ENCODE measurements at regions not wholly inside any gene's neighbourhood (a gene's known extent, or its start where the extent isn't known, plus 50 kb on each side); places are given as distances from the start of the nearest gene placed in this dataset.

- no peak for TF ChIP-seq CBFB (IDR thresholded peaks at IDR 0.05; ENCODE audit: low read depth)
- no peak for TF ChIP-seq RFX5 (IDR thresholded peaks at IDR 0.05; ENCODE audit: low read depth, low read length)
- TF ChIP-seq PBX3 (IDR thresholded peaks at IDR 0.05; ENCODE audit: insufficient replicate concordance, low read depth, low read length): no peak
- TF ChIP-seq REST (IDR thresholded peaks at IDR 0.05; ENCODE audit: low read depth, low read length): no peak
- no peak for TF ChIP-seq E2F4 (IDR thresholded peaks at IDR 0.05; ENCODE audit: low read depth, low read length)
- no peak for TF ChIP-seq EP300 (IDR thresholded peaks at IDR 0.05; ENCODE audit: borderline replicate concordance in 1 of 2, control insufficient read depth in 1 of 2, low read depth in 2 of 2, low read length in 2 of 2)
- TF ChIP-seq MYC (IDR thresholded peaks at IDR 0.05; ENCODE audit: insufficient read depth, insufficient read length, insufficient replicate concordance, low read length, severe bottlenecking): no peak
- no peak for TF ChIP-seq MXI1 (IDR thresholded peaks at IDR 0.05; ENCODE audit: low read depth, low read length)
- no peak for TF ChIP-seq CEBPB (IDR thresholded peaks at IDR 0.05; ENCODE audit: borderline replicate concordance in 1 of 2, low read depth in 2 of 2, low read length in 2 of 2)
- TF ChIP-seq YY1 (IDR thresholded peaks at IDR 0.05; ENCODE audit: low read depth, low read length): no peak
- no peak for TF ChIP-seq CTCF (IDR thresholded peaks at IDR 0.05 in 2 of 3, conservative IDR thresholded peaks at IDR 0.05 in 1 of 3; ENCODE audit: control insufficient read depth in 2 of 3, extremely low read depth in 1 of 3, insufficient read depth in 1 of 3, low read depth in 3 of 3, low read length in 3 of 3)
Observed at GRCh38 chr12:127928615-127929571, 338.1 kb upstream of the TMEM132C start.
